Transverse colon (tissue), 4 donors: ENCODE measurements at regions not wholly inside any gene's neighbourhood (a gene's known extent, or its start where the extent isn't known, plus 50 kb on each side); places are given as distances from the start of the nearest gene placed in this dataset.
A peak's percentile ranks its signal among the peaks of the same experiment; 100 is the strongest.

Source experiments
- DNase-seq: peaks from one replicate; pipeline ENCODE4 v3.0.0-alpha.2; 2019
- H3K27ac ChIP-seq, 4 donors: fragments of 200-600 bp; sonication (generic); 2 replicates each; pipeline ENCODE4 v1.5.1; 2016 to 2018; ENCODE audit warnings: inconsistent platforms in 4 of 4
- H3K27me3 ChIP-seq: fragments of 200-600 bp; sonication (generic); 2 replicates; pipeline ENCODE4 v1.5.1; 2017; ENCODE audit warnings: inconsistent platforms
- H3K36me3 ChIP-seq, 4 donors: fragments of 200-600 bp; sonication (generic); 2 replicates each; pipeline ENCODE4 v1.5.1; 2017 to 2019; ENCODE audit warnings: inconsistent platforms in 4 of 4
- H3K4me1 ChIP-seq, 4 donors: fragments of 200-600 bp; sonication (generic); 2 replicates each; pipeline ENCODE4 v1.5.1; 2017 to 2020; ENCODE audit warnings: inconsistent platforms in 4 of 4
- H3K4me3 ChIP-seq, 4 donors: fragments of 200-600 bp; sonication (generic); 1 replicate in 1 of 4; 2 replicates in 3 of 4; pipeline versions ENCODE4 v1.5.1 to v1.6.1; 2017 to 2019; ENCODE audit warnings: inconsistent platforms in 4 of 4
- H3K9me3 ChIP-seq, 2 donors: fragments of 200-600 bp; sonication (generic); 2 replicates each; pipeline ENCODE4 v1.5.1; 2017 to 2019; ENCODE audit warnings: inconsistent platforms in 2 of 2
- CTCF ChIP-seq, 5 experiments: fragments of 200-600 bp in 3 of 5; fragments of 450-650 bp in 2 of 5; sonication (generic) in 3 of 5; IDR thresholded peaks; 1 replicate in 2 of 5; 2 replicates in 3 of 5; pipeline ENCODE4 v1.5.1; 2016 to 2017; ENCODE audit warnings: antibody characterized with exemption in 5 of 5, inconsistent platforms in 3 of 5, mild to moderate bottlenecking in 2 of 5, moderate library complexity in 1 of 5
- EP300 ChIP-seq: sonication (generic); formaldehyde crosslinking; IDR thresholded peaks from one replicate; pipeline ENCODE4 v1.6.1; 2017; ENCODE audit warnings: antibody characterized with exemption, low read depth
- POLR2A ChIP-seq: fragments of 450-650 bp; IDR thresholded peaks from one replicate; pipeline ENCODE4 v1.6.1; 2016; ENCODE audit warnings: antibody characterized with exemption, mild to moderate bottlenecking, moderate library complexity
- POLR2AphosphoS5 ChIP-seq, 3 donors: sonication (generic); formaldehyde crosslinking; IDR thresholded peaks; one replicate each; pipeline ENCODE4 v1.6.1; 2016; ENCODE audit warnings: antibody characterized with exemption in 3 of 3
- WGBS, 2 donors: methylation state at CpG; one replicate each; pipeline ENCODE4 v1.1.5; 2018; ENCODE audit warnings: low coverage in 1 of 2; 5-methylcytosine and 5-hydroxymethylcytosine counted together
- in situ Hi-C, 4 donors: fragments of 200-750 bp; cut with MboI; loops; one replicate each; pipeline versions ENCODE4 v1.15.0 to v1.15.1; 2017; ENCODE audit warnings: low sequenced_read_pairs in 3 of 4, low pct_ligation_motif_present in 1 of 4, low pct_unique_long_range_greater_than_20kb in 1 of 4
- intact Hi-C: fragments of 100-400 bp; cut with DNase I; formaldehyde crosslinking; loops from one replicate; pipeline ENCODE4 v1.15.1; 2023; ENCODE audit warnings: low total_unique reads

- in situ Hi-C loops (no loop called here), intact Hi-C loops (no loop called here)
- Histone ChIP-seq H3K4me1 (peaks cover 11 to 42% (median 29%) of the 10 kb centered on the region in 4 donors), H3K9me3 (no peaks in the 10 kb centered on the region), H3K27ac (peak overlapping the region; percentile 60 to 85 (median 80)), H3K4me3 (no peak overlapping the region), H3K36me3 (no peaks in the 10 kb centered on the region), H3K27me3 (no peaks in the 10 kb centered on the region)
- peak in 2 of 5 experiments; percentile 19 to 48 for TF ChIP-seq CTCF (IDR thresholded peaks at IDR 0.05)
- no peak for TF ChIP-seq POLR2A
- WGBS, 2 donors = 60 to 69% methylated on average over 3 to 5 of the region's 5 CpGs
- peak; percentile 42 for DNase-seq
Observed at GRCh38 chr5:61675015-61675692, 343.1 kb downstream of the ZSWIM6 start.

GRCh38 chr5:61677220-61677619 lies 345.2 kb downstream of the ZSWIM6 start:
- no peaks in the 10 kb centered on the region for H3K9me3 ChIP-seq
- H3K27ac ChIP-seq = no peak overlapping the region
- intact Hi-C loops = no loop called here
- H3K27me3 ChIP-seq = no peaks in the 10 kb centered on the region
- H3K36me3 ChIP-seq = no peaks in the 10 kb centered on the region
- 60 to 73% methylated on average over 1 to 2 of the region's 2 CpGs for WGBS, 2 donors
- no peak for DNase-seq
- TF ChIP-seq CTCF (IDR thresholded peaks at IDR 0.05) (no peak), POLR2AphosphoS5 (IDR thresholded peaks at IDR 0.05) (no peak), POLR2A (no peak), EP300 (no peak)
- in situ Hi-C loops = no loop called here
- no peak overlapping the region for H3K4me3 ChIP-seq
- H3K4me1 ChIP-seq = peaks cover 11 to 43% (median 29%) of the 10 kb centered on the region in 4 donors

GRCh38 chr5:61678966-61679365 lies 346.9 kb downstream of the ZSWIM6 start:
- peak in 3 of 5 experiments; percentile 27 to 59 (median 39) for TF ChIP-seq CTCF (IDR thresholded peaks at IDR 0.05)
- TF ChIP-seq EP300 = no peak
- no peak for TF ChIP-seq POLR2A
- peak; percentile 46 for DNase-seq
- intact Hi-C loops = no loop called here
- H3K9me3 ChIP-seq = no peaks in the 10 kb centered on the region
- H3K4me1 ChIP-seq = peaks cover 7 to 28% (median 16%) of the 10 kb centered on the region in 4 donors
- H3K36me3 ChIP-seq = no peaks in the 10 kb centered on the region
- 67 to 100% methylated on average over 1 to 4 of the region's 4 CpGs for WGBS, 2 donors
- H3K27ac ChIP-seq = no peak overlapping the region
- in situ Hi-C loops = no loop called here
- no peak overlapping the region for H3K4me3 ChIP-seq
- H3K27me3 ChIP-seq = no peaks in the 10 kb centered on the region

GRCh38 chr5:61679562-61679961 lies 347.5 kb downstream of the ZSWIM6 start:
- TF ChIP-seq POLR2A = no peak
- TF ChIP-seq CTCF (IDR thresholded peaks at IDR 0.05) = no peak
- TF ChIP-seq POLR2AphosphoS5 (IDR thresholded peaks at IDR 0.05) = no peak
- Histone ChIP-seq H3K27me3 (no peaks in the 10 kb centered on the region), H3K27ac (peak overlapping the region in 1 of 4 donors; percentile 40), H3K9me3 (no peaks in the 10 kb centered on the region), H3K4me1 (peaks cover 3 to 22% (median 13%) of the 10 kb centered on the region in 4 donors), H3K36me3 (no peaks in the 10 kb centered on the region), H3K4me3 (no peak overlapping the region)
- no peak for DNase-seq
- intact Hi-C loops = no loop called here
- in situ Hi-C loops = no loop called here
- 56 to 86% methylated on average over 2 to 3 of the region's 3 CpGs for WGBS, 2 donors
